ENCODE measurements at regions not wholly inside any gene's neighbourhood (a gene's known extent, or its start where the extent isn't known, plus 50 kb on each side); places are given as distances from the start of the nearest gene placed in this dataset.

DNA sequence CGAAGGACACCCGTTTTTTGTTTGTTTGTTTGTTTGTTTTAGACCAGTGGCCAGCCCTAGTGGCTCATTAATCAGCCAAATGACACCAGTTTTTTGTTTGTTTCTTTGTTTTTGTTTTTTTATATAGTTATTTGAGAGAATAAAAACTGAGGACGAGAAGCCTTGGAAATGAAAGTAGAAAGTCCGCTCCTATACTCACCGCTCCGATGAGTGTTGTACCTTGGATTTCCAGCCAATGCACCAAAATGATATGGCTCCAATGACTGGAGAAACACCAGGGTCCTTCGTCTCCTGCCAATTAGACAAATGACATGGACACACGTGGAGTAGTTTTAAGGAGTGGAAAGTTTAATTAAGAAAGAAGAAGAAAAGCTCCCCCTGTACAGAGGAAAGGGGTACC lies 87.9 kb downstream of the ZXDA start:
- Histone ChIP-seq H3K27ac (ENCODE audit: low read depth, low read length) (no peak overlapping the region), H3K4me3 (ENCODE audit: extremely low read depth in 1 of 4, insufficient read depth in 2 of 4, low read depth in 3 of 4, low read length in 4 of 4) (no peak overlapping the region), H4K8ac (ENCODE audit: extremely low read depth, insufficient read depth, low read length) (no peak overlapping the region), H3K18ac (ENCODE audit: extremely low read depth, low read length) (no peak overlapping the region), H3K14ac (ENCODE audit: insufficient read length) (no peak overlapping the region), H4K20me1 (replicated peaks in 1 of 2; ENCODE audit: control insufficient read depth in 1 of 2, insufficient read depth in 2 of 2, low read length in 2 of 2) (no peaks in the 10 kb centered on the region), H4K5ac (ENCODE audit: insufficient read length, low read depth, low read length) (no peak overlapping the region), H3K4ac (replicated peaks; ENCODE audit: insufficient read length, low read depth, low read length) (no peak overlapping the region), H3K4me2 (ENCODE audit: insufficient read depth in 1 of 2, low read depth in 2 of 2, low read length in 2 of 2) (no peak overlapping the region), H2AFZ (ENCODE audit: low read length) (no peak overlapping the region), H3K36me3 (ENCODE audit: control insufficient read depth in 2 of 4, insufficient read depth in 4 of 4, low read length in 3 of 4) (no peaks in the 10 kb centered on the region), H2BK20ac (ENCODE audit: low read length) (no peak overlapping the region), H2BK5ac (ENCODE audit: low read depth, low read length) (no peak overlapping the region), H2BK120ac (replicated peaks; ENCODE audit: low read depth, low read length) (no peak overlapping the region), H2BK15ac (ENCODE audit: low read length) (no peak overlapping the region), H3K79me1 (ENCODE audit: low read depth, low read length) (no peaks in the 10 kb centered on the region), H3K23me2 (ENCODE audit: low read depth, low read length) (no peaks in the 10 kb centered on the region), H3K4me1 (replicated peaks in 1 of 4; ENCODE audit: control insufficient read depth in 3 of 4, insufficient read depth in 4 of 4, low read length in 3 of 4) (no peaks in the 10 kb centered on the region), H3K23ac (ENCODE audit: insufficient read length) (no peak overlapping the region), H3K56ac (replicated peaks; ENCODE audit: insufficient read length, low read depth, low read length) (no peak overlapping the region), H2AK5ac (ENCODE audit: low read depth, low read length) (no peak overlapping the region), H3K9ac (replicated peaks in 1 of 4; ENCODE audit: extremely low read depth in 1 of 4, low read depth in 3 of 4, low read length in 3 of 4) (no peak overlapping the region), H3K9me3 (ENCODE audit: insufficient read depth in 2 of 2, low read depth in 1 of 2, low read length in 1 of 2) (peaks cover 0 to 5% of the 10 kb centered on the region in 2 experiments; a peak in 2 of 4 replicates), H2BK12ac (ENCODE audit: low read depth, low read length) (no peak overlapping the region), H4K91ac (replicated peaks; ENCODE audit: insufficient read length, low read length) (no peak overlapping the region), H3K27me3 (replicated peaks in 1 of 4; ENCODE audit: control insufficient read depth in 3 of 4, extremely low read depth in 1 of 4, insufficient read depth in 3 of 4, low read length in 3 of 4) (no peaks in the 10 kb centered on the region), H3K79me2 (ENCODE audit: control insufficient read depth in 1 of 2, insufficient read depth in 2 of 2, low read length in 2 of 2) (no peaks in the 10 kb centered on the region)
- ChIA-PET POLR2A (ENCODE audit: partially characterized antibody) (no interaction called here), CTCF (ENCODE audit: partially characterized antibody) (no interaction called here)
- 76% methylated on average over 8 of the region's 8 CpGs; no CpG with 5 or more reads in 1 of the 2 experiments for WGBS, 2 experiments (ENCODE audit: extremely low coverage in 1 of 2, insufficient coverage in 1 of 2, insufficient read length in 1 of 2, insufficient replicate concordance in 2 of 2, low coverage in 1 of 2, low lambda C conversion rate in 2 of 2, missing lambda C conversion rate in 1 of 2)
- TF ChIP-seq CEBPB (IDR thresholded peaks at IDR 0.05; ENCODE audit: low read depth, low read length) = no peak
- TF ChIP-seq RNF2 (IDR thresholded peaks at IDR 0.05; ENCODE audit: borderline replicate concordance, low read depth, low read length, missing control alignments, poor library complexity, severe bottlenecking) = no peak
- no peak for TF ChIP-seq TCF12 (IDR thresholded peaks at IDR 0.05; ENCODE audit: low read depth, low read length)
- TF ChIP-seq HDAC2 (IDR thresholded peaks at IDR 0.05; ENCODE audit: borderline replicate concordance in 1 of 2, low read depth in 2 of 2, low read length in 2 of 2) = no peak
- TF ChIP-seq JUN (IDR thresholded peaks at IDR 0.05; ENCODE audit: low read depth, low read length) = no peak
- no peak for TF ChIP-seq TEAD4 (IDR thresholded peaks at IDR 0.05; ENCODE audit: low read depth, low read length)
- DNase-seq (ENCODE audit: low read depth in 1 of 2, low spot score in 2 of 2) = no peak
- FAIRE-seq = no peak
